HAP-1 (cell line): ENCODE measurements at regions not wholly inside any gene's neighbourhood (a gene's known extent, or its start where the extent isn't known, plus 50 kb on each side); places are given as distances from the start of the nearest gene placed in this dataset.

Experiments used
- DNase-seq, 2 experiments: peaks; one replicate each; pipeline ENCODE4 v3.0.0-alpha.2; 2016 to 2020; ENCODE audit warnings: low spot score in 2 of 2
- H3K27me3 ChIP-seq: fragments of 250-450 bp; sonication (Bioruptor Pico); 2 replicates; pipeline ENCODE4 v1.5.1; 2020; ENCODE audit warnings: low read depth, mild to moderate bottlenecking, moderate library complexity
- H3K36me3 ChIP-seq: fragments of 250-450 bp; sonication (Bioruptor Pico); replicated peaks from 2 replicates; pipeline ENCODE4 v1.5.1; 2020; ENCODE audit warnings: mild to moderate bottlenecking
- H3K4me1 ChIP-seq: fragments of 250-450 bp; sonication (Bioruptor Pico); 2 replicates; pipeline ENCODE4 v1.5.1; 2020; ENCODE audit warnings: mild to moderate bottlenecking
- H3K4me3 ChIP-seq: fragments of 250-450 bp; sonication (Bioruptor Pico); 2 replicates; pipeline ENCODE4 v1.5.1; 2020; ENCODE audit warnings: mild to moderate bottlenecking, moderate library complexity
- H3K9me3 ChIP-seq: fragments of 250-450 bp; sonication (Bioruptor Pico); 2 replicates; pipeline ENCODE4 v1.5.1; 2020; ENCODE audit warnings: mild to moderate bottlenecking, moderate library complexity
- in situ Hi-C: fragments of 300-500 bp; cut with MboI; formaldehyde crosslinking; loops from 3 replicates; pipeline ENCODE4 v1.14.3; 2020; ENCODE audit warnings: low sequenced_read_pairs, inconsistent platforms, mixed read lengths

GRCh38 chr4:13084210-13084609, 399.9 kb downstream of the RAB28 start:
- Histone ChIP-seq H3K4me1 (no peaks in the 10 kb centered on the region), H3K9me3 (peaks cover 5% of the 10 kb centered on the region), H3K36me3 (no peaks in the 10 kb centered on the region), H3K27me3 (no peaks in the 10 kb centered on the region), H3K4me3 (no peak overlapping the region)
- no peak for DNase-seq
- in situ Hi-C loops = no loop called here

- no peak overlapping the region for H3K4me3 ChIP-seq
- DNase-seq = no peak
- H3K4me1 ChIP-seq = no peaks in the 10 kb centered on the region
- peaks cover 5% of the 10 kb centered on the region for H3K9me3 ChIP-seq
- in situ Hi-C loops = no loop called here
- no peaks in the 10 kb centered on the region for H3K36me3 ChIP-seq
- no peaks in the 10 kb centered on the region for H3K27me3 ChIP-seq
Observed at GRCh38 chr4:13081830-13082229, 402.3 kb downstream of the RAB28 start.

GRCh38 chr4:13067077-13067476, 417.1 kb downstream of the RAB28 start:
- Histone ChIP-seq H3K4me3 (no peak overlapping the region), H3K4me1 (no peaks in the 10 kb centered on the region), H3K36me3 (no peaks in the 10 kb centered on the region), H3K27me3 (no peaks in the 10 kb centered on the region), H3K9me3 (no peaks in the 10 kb centered on the region; the same call in 1 of the 2 replicates)
- no peak for DNase-seq
- in situ Hi-C loops = no loop called here

- Histone ChIP-seq H3K4me3 (no peak overlapping the region), H3K27me3 (no peaks in the 10 kb centered on the region), H3K4me1 (peaks cover 18% of the 10 kb centered on the region), H3K36me3 (no peaks in the 10 kb centered on the region), H3K9me3 (no peaks in the 10 kb centered on the region)
- DNase-seq = peak in 1 of 2 experiments; percentile 61
- in situ Hi-C loops = no loop called here
Observed at GRCh38 chr4:13059019-13059418, 425.1 kb downstream of the RAB28 start.

GRCh38 chr4:13056630-13057189, 427.4 kb downstream of the RAB28 start:
- DNase-seq = no peak
- no peaks in the 10 kb centered on the region for H3K9me3 ChIP-seq
- in situ Hi-C loops = no loop called here
- H3K36me3 ChIP-seq = no peaks in the 10 kb centered on the region
- H3K4me3 ChIP-seq = no peak overlapping the region
- no peaks in the 10 kb centered on the region for H3K27me3 ChIP-seq
- H3K4me1 ChIP-seq = peaks cover 18% of the 10 kb centered on the region

GRCh38 chr4:13054420-13054970, 429.6 kb downstream of the RAB28 start:
- no peaks in the 10 kb centered on the region for H3K27me3 ChIP-seq
- H3K9me3 ChIP-seq = no peaks in the 10 kb centered on the region
- peaks cover 16% of the 10 kb centered on the region for H3K4me1 ChIP-seq

GRCh38 chr4:13047591-13047990, 436.5 kb downstream of the RAB28 start:
- in situ Hi-C loops = no loop called here
- Histone ChIP-seq H3K4me3 (no peak overlapping the region), H3K27me3 (no peaks in the 10 kb centered on the region), H3K4me1 (no peaks in the 10 kb centered on the region), H3K36me3 (no peaks in the 10 kb centered on the region), H3K9me3 (no peaks in the 10 kb centered on the region)
- no peak for DNase-seq

More at GRCh38 chr4:13054420-13054970, 429.6 kb downstream of the RAB28 start:
- no peak for DNase-seq
- Histone ChIP-seq H3K4me3 (no peak overlapping the region), H3K36me3 (no peaks in the 10 kb centered on the region)
- in situ Hi-C loops = no loop called here

- peak in 1 of 2 experiments; percentile 91 for DNase-seq
- Histone ChIP-seq H3K27me3 (peaks cover 3% of the 10 kb centered on the region; the same call in 1 of the 2 replicates), H3K9me3 (no peaks in the 10 kb centered on the region), H3K4me1 (peaks cover 10% of the 10 kb centered on the region), H3K4me3 (no peak overlapping the region), H3K36me3 (no peaks in the 10 kb centered on the region)
- in situ Hi-C loops = no loop called here
Observed at GRCh38 chr4:13036841-13037240, 447.3 kb downstream of the RAB28 start.

GRCh38 chr4:13032936-13033335, 451.2 kb downstream of the RAB28 start:
- in situ Hi-C loops = no loop called here
- Histone ChIP-seq H3K9me3 (no peaks in the 10 kb centered on the region), H3K4me3 (no peak overlapping the region), H3K27me3 (peaks cover 3% of the 10 kb centered on the region; the same call in 1 of the 2 replicates), H3K36me3 (no peaks in the 10 kb centered on the region), H3K4me1 (peaks cover 10% of the 10 kb centered on the region)
- DNase-seq = no peak

DNA sequence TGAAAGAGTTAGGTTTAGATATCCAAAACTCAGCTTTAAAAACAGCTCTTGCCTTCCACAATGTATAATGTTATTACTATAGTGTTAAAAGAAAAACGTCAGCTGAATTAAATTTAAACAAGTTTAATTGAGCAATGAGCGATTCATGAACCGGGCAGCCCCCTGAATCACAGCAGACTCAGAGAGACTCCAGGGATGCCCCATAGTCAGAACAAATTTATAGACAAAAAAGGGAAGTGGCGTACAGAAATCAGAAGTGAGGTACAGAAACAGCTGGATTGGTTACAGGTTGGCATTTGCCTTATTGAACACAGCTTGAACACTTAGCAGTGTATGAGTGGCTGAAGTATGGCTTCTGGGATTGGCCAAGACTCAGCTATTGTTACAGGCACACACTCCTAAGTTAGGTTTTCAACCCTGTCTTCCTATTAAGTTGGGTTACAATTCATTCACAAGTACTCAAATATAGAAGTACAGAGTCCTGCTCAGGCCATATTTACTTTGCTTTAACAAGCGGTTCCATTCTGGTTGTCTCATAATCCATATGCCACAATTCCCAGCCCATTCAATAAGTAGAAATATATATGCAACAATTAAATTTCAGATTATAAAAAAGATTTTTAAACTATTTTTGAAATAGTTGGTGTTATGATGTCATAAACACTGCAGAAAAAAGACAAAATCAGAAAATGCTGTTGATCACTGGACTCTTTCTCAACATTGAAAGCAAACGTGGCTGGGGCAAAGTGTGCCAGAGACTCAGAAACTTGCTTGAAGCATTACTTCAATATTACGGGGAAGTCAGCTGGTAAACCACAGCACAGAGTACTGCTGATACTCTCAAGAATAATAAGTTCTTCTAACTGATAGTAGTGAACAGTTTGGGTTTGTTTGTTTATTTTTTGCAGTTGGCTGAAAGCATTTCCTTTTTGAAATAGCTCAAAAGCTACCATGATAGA, 459.7 kb downstream of the RAB28 start:
- Histone ChIP-seq H3K9me3 (no peaks in the 10 kb centered on the region), H3K36me3 (no peaks in the 10 kb centered on the region), H3K27me3 (no peaks in the 10 kb centered on the region), H3K4me1 (no peaks in the 10 kb centered on the region), H3K4me3 (no peak overlapping the region)
- no peak for DNase-seq
- in situ Hi-C loops = no loop called here

DNA sequence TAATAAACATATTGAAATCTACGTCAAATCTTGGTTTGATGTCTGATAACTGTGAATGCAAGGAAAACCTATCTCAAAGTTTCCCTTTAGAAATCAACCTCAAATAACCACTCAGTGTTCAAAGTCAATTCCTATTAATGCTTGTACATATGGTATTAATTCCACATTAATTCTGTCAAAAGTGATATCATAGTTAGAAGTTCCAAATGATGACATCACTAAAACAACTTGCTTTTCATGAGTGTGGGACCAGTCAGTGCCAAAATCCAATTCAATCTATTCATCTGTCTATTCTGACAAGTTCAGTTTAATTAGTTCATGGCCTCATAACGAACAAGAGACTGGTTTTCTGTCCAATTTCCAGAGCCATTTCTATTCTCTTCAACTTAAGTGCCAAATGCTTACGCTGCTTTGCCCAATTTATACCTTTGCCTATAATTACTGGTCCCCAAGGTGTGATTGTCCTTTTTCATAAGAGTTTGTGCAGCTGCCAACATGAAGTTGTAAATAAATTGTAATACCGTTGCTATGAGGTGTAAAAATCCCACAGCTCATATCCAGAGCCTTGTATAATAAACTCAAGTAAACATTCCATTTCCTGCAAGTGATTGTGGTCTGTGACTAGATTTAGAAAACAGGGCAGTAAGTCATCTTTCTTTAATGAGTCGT, 476.2 kb downstream of the RAB28 start:
- no peaks in the 10 kb centered on the region for H3K4me1 ChIP-seq
- H3K9me3 ChIP-seq = no peaks in the 10 kb centered on the region
- H3K36me3 ChIP-seq = no peaks in the 10 kb centered on the region
- DNase-seq = no peak
- no peak overlapping the region for H3K4me3 ChIP-seq
- no peaks in the 10 kb centered on the region for H3K27me3 ChIP-seq
- in situ Hi-C loops = no loop called here

DNA sequence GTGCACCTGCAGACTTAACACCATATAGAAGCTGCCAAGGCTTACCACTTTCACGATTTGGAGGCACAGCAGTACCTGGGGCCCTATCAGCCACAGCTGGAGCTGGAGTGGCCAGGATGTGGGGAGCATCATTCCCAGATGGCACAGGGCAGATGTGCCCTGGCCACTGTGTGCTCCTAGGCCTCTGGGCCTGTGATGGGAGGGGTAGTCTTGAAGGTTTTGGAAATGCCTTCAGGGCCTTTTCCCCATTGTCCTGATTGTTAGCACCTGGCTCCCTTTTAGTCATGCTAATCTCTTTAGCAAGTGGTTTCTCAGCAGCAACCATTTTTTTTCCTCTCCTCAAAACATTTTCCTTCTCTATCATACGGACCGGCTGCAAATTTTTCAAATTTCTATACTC, 490.2 kb downstream of the RAB28 start:
- no peaks in the 10 kb centered on the region for H3K36me3 ChIP-seq

DNA sequence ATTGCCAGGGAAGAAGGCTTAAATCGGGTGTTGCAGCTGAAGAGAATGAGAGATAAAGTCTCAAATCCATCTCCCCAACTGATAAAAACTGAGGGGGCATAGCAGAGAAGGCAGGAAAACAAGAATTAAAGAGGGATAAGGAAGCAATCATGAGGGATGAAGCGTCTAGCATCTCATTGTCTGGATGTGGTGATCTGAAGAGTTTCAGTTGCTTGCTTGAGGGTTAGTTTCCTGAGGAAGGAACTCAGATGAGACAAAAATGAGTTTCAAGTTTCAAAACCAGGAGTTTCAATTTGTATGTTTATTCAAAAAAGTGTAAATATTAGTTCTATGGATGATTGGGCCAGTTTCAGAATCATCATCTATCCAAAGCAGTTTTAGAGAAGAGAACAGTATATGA, 496.9 kb downstream of the RAB28 start:
- no peaks in the 10 kb centered on the region for H3K9me3 ChIP-seq
- in situ Hi-C loops = no loop called here
- H3K36me3 ChIP-seq = no peaks in the 10 kb centered on the region
- DNase-seq = no peak
- no peaks in the 10 kb centered on the region for H3K27me3 ChIP-seq
- H3K4me1 ChIP-seq = no peaks in the 10 kb centered on the region
- no peak overlapping the region for H3K4me3 ChIP-seq

More for the DNA sequence above, 490.2 kb downstream of the RAB28 start:
- no peak for DNase-seq
- no peaks in the 10 kb centered on the region for H3K9me3 ChIP-seq
- H3K27me3 ChIP-seq = no peaks in the 10 kb centered on the region
- H3K4me1 ChIP-seq = no peaks in the 10 kb centered on the region
- no peak overlapping the region for H3K4me3 ChIP-seq
- in situ Hi-C loops = no loop called here
